ENCODE measurements at regions not wholly inside any gene's neighbourhood (a gene's known extent, or its start where the extent isn't known, plus 50 kb on each side); places are given as distances from the start of the nearest gene placed in this dataset.
A peak's percentile ranks its signal among the peaks of the same experiment; 100 is the strongest.
"Not testable (repeated sequence)": the region's sequence is repeated elsewhere in the genome, so short reads cannot be mapped to it uniquely, and the experiment has no call there.

DNA sequence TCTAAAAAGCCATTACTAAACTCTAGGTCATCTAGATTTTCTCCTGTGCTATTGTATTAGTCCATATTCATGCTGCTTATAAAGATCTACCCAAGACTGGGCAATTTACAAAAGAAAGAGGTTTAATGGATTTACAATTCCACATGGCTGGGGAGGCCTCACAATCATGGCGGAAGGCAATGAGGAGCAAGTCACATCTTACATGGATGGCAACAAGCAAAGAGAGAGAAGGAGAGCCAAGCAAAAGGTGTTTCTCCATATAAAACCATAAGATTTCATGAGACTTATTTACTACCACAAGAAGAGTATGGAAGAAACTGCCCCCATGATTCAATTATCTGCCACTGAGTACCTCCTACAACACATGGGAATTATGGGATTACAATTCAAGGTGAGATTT lies 69.6 kb upstream of the CCDC6 start:
- H3K9me3 ChIP-seq; ATAC-seq; intact Hi-C loops (cut with DNase I); H3K4me1 ChIP-seq; H3K27ac ChIP-seq; H3K4me3 ChIP-seq; H3K27me3 ChIP-seq; H3K36me3 ChIP-seq; DNase-seq: not testable (repeated sequence)
- 80% methylated on average over 1 of the region's 1 CpG for WGBS (ENCODE audit: insufficient coverage, low coverage, low lambda C conversion rate, missing lambda C conversion rate)

DNA sequence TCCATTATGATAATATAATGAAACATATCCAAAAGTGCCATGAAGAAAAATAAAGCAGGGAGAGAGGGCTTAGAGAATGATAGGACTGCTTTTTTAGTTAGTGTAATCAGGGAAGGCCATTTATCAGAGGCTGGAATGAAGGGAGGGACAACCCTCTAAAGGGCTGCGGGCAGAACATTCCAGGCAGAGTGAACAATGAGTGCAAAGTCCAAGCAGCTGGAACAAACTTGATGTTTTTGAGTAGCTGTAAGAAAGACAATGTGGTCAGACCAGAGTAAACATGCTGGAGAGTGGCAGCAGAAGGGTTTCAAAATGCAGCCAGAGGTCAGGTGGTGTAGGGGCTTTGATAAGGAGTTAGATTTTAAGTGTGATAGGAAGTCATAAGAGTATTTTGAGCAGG lies 65.6 kb upstream of the CCDC6 start:
- TF ChIP-seq POLR2A (IDR thresholded peaks at IDR 0.05), result no peak
- TF ChIP-seq, protein P1, sequence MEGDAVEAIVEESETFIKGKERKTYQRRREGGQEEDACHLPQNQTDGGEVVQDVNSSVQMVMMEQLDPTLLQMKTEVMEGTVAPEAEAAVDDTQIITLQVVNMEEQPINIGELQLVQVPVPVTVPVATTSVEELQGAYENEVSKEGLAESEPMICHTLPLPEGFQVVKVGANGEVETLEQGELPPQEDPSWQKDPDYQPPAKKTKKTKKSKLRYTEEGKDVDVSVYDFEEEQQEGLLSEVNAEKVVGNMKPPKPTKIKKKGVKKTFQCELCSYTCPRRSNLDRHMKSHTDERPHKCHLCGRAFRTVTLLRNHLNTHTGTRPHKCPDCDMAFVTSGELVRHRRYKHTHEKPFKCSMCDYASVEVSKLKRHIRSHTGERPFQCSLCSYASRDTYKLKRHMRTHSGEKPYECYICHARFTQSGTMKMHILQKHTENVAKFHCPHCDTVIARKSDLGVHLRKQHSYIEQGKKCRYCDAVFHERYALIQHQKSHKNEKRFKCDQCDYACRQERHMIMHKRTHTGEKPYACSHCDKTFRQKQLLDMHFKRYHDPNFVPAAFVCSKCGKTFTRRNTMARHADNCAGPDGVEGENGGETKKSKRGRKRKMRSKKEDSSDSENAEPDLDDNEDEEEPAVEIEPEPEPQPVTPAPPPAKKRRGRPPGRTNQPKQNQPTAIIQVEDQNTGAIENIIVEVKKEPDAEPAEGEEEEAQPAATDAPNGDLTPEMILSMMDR (IDR thresholded peaks at IDR 0.05), result no peak
- Histone ChIP-seq H3K4me3 (no peak overlapping the region), H3K36me3 (no peaks in the 10 kb centered on the region), H3K4me1 (no peaks in the 10 kb centered on the region), H3K9me3 (no peaks in the 10 kb centered on the region), H3K27ac (no peak overlapping the region), H3K27me3 (no peaks in the 10 kb centered on the region)
- DNase-seq, result no peak
- intact Hi-C loops (cut with DNase I), result no loop called here
- peak; percentile 49 to 84 (median 59) for ATAC-seq
- 22% methylated on average over 1 of the region's 1 CpG for WGBS (ENCODE audit: insufficient coverage, low coverage, low lambda C conversion rate, missing lambda C conversion rate)

- Histone ChIP-seq H3K4me3 (no peak overlapping the region), H3K4me1 (no peaks in the 10 kb centered on the region), H3K36me3 (no peaks in the 10 kb centered on the region), H3K27me3 (no peaks in the 10 kb centered on the region), H3K9me3 (no peaks in the 10 kb centered on the region), H3K27ac (no peak overlapping the region)
- ATAC-seq (peak in 2 of 4 donors; percentile 30 to 47), DNase-seq (no peak)
- WGBS (ENCODE audit: insufficient coverage, low coverage, low lambda C conversion rate, missing lambda C conversion rate), result 60% methylated on average over 5 of the region's 5 CpGs
- TF ChIP-seq, protein P1 (IDR thresholded peaks at IDR 0.05), result no peak
- TF ChIP-seq POLR2A (IDR thresholded peaks at IDR 0.05), result no peak
- intact Hi-C loops (cut with DNase I), result no loop called here
Observed at GRCh38 chr10:59970396-59971368, 64.3 kb upstream of the CCDC6 start.

DNA sequence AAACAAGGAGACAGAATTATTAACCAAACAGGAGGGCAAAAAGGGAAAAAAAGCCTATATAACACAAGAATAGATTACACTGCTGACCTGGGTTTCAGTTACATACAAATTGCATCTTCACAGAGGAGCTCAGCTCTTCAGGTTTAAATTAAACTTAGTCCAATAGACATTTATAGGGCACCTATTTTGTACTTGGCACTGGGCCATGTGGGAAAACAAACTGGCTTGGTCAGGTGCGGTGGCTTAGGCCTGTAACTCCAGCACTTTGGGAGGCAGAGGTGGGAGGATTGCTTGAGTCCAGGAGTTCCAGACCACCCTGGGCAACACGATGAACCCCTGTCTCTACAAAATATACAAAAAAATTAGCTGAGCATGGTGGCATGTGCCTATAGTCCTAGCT lies 62.3 kb upstream of the CCDC6 start:
- ATAC-seq (no peak), DNase-seq (no peak)
- 67% methylated on average over 2 of the region's 2 CpGs for WGBS (ENCODE audit: insufficient coverage, low coverage, low lambda C conversion rate, missing lambda C conversion rate)

GRCh38 chr10:59967079-59967478 lies 60.7 kb upstream of the CCDC6 start:
- WGBS (ENCODE audit: insufficient coverage, low coverage, low lambda C conversion rate, missing lambda C conversion rate), result 71% methylated on average over 2 of the region's 2 CpGs
- ATAC-seq (no peak), DNase-seq (no peak)
- H3K27ac ChIP-seq, result no peak overlapping the region
- no peaks in the 10 kb centered on the region for H3K36me3 ChIP-seq
- no peaks in the 10 kb centered on the region for H3K9me3 ChIP-seq
- no peak overlapping the region for H3K4me3 ChIP-seq
- TF ChIP-seq, protein P1 (IDR thresholded peaks at IDR 0.05), result no peak
- no peak for TF ChIP-seq POLR2A (IDR thresholded peaks at IDR 0.05)
- no peaks in the 10 kb centered on the region for H3K4me1 ChIP-seq
- H3K27me3 ChIP-seq, result no peaks in the 10 kb centered on the region
- intact Hi-C loops (cut with DNase I), result no loop called here

More for the DNA sequence above, 62.3 kb upstream of the CCDC6 start:
- Histone ChIP-seq H3K27me3 (no peaks in the 10 kb centered on the region), H3K36me3 (no peaks in the 10 kb centered on the region), H3K27ac (no peak overlapping the region), H3K9me3 (no peaks in the 10 kb centered on the region), H3K4me1 (no peaks in the 10 kb centered on the region), H3K4me3 (no peak overlapping the region)
- TF ChIP-seq, protein P1 (IDR thresholded peaks at IDR 0.05), result no peak
- no peak for TF ChIP-seq POLR2A (IDR thresholded peaks at IDR 0.05)
- intact Hi-C loops (cut with DNase I), result no loop called here

All from right lobe of liver (tissue), 6 donors.